HG03460 (cell line): ENCODE measurements at regions not wholly inside any gene's neighbourhood (a gene's known extent, or its start where the extent isn't known, plus 50 kb on each side); places are given as distances from the start of the nearest gene placed in this dataset.
"Not testable (repeated sequence)": the region's sequence is repeated elsewhere in the genome, so short reads cannot be mapped to it uniquely, and the experiment has no call there.

Experiments
- ATAC-seq: cut with Tn5 transposase; IDR thresholded peaks from one replicate; pipeline ENCODE4 v1.9.1; 2021; ENCODE audit not compliant: unreplicated experiment

DNA sequence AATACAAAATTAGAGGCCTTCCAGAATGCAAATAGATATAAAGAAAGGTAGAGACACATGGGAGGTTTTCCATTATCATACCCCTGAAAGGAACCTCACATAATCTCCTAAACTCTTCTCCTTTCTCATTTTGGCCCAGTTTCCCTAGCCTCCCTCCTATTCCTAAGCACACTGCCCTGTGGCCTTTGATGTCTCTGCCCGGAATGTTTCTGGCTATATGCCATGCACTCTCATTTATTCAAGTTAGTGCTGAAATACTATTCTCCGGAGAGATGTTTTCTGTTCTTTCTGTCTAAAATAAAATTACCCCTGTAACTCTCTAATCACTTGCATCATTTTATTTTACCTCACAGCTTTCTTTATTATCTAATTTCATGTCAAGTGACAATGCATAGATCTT, 1287.7 kb downstream of the SLITRK5 start:
- no peak for ATAC-seq

DNA sequence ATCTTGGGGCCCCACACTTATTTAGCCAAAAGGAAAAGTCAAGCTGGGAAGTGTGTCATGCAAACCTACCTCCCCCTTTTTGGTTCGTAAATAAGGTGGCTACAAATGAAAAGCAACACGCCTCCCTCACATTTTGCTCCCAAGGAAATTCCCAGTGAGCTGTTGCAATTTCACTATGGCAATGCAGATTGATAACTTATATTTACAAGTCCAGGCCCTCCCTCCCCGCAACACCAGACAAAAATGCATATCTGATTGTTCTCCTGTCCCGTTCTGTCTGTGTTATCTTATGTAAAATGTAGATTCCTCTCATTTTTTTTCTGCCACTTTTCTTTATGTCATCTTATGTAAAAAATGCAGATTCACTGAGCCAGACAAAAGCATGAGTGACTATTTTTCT, 1305.3 kb downstream of the SLITRK5 start:
- no peak for ATAC-seq

GRCh38 chr13:88978607-88979006, 1307.4 kb downstream of the SLITRK5 start:
- ATAC-seq: no peak

- no peak for ATAC-seq
Observed at GRCh38 chr13:88979465-88980175, 1308.4 kb downstream of the SLITRK5 start.

GRCh38 chr13:89003656-89004055, 1332.5 kb downstream of the SLITRK5 start:
- no peak for ATAC-seq

DNA sequence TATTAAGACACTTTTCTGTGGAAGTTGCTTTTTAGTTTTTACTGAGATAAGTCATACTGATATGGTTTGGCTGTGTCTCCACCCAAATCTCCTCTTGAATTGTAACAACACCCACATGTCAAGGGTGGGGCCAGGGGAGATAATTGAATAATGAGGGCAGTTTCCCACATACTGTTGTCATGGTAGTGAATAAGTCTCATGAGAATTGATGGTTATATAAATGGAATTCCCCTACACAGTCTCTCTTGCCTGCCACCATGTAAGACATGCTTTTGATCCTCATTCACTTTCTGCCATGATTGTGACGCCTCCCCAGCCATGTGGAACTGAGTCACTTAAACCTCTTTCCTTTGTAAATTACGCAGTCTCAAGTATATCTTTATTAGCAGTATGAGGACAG, 1340.4 kb downstream of the SLITRK5 start:
- ATAC-seq: no peak

GRCh38 chr13:89027694-89028306, 1356.6 kb downstream of the SLITRK5 start:
- no peak for ATAC-seq

GRCh38 chr13:89029062-89029461, 1357.9 kb downstream of the SLITRK5 start:
- no peak for ATAC-seq

- ATAC-seq: no peak
Observed at GRCh38 chr13:89034015-89034414, 1362.8 kb downstream of the SLITRK5 start.

DNA sequence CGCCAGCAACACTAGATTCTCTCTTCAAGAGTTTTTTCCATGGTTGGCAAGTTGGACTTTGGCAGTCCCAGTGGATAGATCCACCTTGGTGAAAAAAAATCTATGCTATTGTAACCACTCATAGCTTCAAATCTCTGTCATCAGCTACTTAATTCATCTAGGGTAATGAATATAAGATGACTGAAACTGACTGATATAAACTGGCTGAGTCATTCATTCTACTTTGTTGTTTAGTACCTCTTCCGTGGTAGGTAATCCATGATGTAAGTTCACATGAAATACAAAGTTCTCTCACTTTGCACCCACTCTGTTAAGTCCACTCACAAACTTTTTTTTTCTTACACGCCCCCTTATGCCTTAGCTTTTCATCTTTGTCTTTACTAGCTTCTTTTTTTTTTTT, 1381.5 kb downstream of the SLITRK5 start:
- no peak for ATAC-seq

- no peak for ATAC-seq
Observed at GRCh38 chr13:89053418-89053817, 1382.2 kb downstream of the SLITRK5 start.

DNA sequence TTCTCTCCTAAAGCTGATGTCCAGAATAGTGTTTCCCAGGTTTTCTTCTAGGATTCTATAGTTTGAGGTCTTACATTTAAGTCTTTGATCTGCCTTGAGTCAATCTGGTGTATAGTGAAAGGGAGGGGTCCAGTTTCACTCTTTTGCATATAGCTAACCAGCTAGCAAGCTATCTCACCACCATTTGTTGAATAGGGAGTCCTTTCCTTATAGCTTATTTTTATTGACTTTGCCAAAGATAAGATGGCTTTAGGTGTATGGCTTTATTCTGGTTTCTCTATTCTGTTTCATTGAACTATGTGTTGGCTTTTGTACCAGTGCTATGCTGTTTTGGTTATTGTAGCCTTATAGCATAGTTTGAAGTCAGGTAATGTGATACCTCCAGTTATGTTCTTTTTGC, 1386.1 kb downstream of the SLITRK5 start:
- no peak for ATAC-seq

- no peak for ATAC-seq
Observed at GRCh38 chr13:89057862-89058261, 1386.7 kb downstream of the SLITRK5 start.

- ATAC-seq: no peak
Observed at GRCh38 chr13:89061821-89062220, 1390.7 kb downstream of the SLITRK5 start.

- peak; percentile 71 for ATAC-seq
Observed at GRCh38 chr13:89066868-89067466, 1395.8 kb downstream of the SLITRK5 start.

GRCh38 chr13:89072979-89073378, 1401.8 kb downstream of the SLITRK5 start:
- no peak for ATAC-seq

DNA sequence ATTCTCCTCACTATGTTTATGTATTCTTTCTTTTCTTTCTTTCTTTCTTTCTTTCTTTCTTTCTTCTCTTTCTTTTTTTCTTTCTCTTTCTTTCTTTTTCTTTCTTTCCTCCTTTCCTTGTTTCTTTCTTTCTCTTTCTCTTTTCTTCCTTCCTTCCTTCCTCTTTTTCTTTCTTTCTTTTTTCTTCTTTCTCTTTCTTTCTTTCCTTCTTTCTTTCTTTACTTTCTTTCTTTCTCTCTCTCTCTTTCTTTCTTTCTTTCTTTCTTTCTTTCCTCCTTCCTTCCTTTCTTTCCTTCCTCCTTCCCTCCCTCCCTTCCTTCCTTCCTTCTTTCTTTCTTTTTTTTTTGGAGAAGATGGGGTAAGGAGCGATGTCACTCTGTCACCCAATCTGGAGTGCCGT, 1405.5 kb downstream of the SLITRK5 start:
- no peak for ATAC-seq

GRCh38 chr13:89082623-89083022, 1411.5 kb downstream of the SLITRK5 start:
- no peak for ATAC-seq

DNA sequence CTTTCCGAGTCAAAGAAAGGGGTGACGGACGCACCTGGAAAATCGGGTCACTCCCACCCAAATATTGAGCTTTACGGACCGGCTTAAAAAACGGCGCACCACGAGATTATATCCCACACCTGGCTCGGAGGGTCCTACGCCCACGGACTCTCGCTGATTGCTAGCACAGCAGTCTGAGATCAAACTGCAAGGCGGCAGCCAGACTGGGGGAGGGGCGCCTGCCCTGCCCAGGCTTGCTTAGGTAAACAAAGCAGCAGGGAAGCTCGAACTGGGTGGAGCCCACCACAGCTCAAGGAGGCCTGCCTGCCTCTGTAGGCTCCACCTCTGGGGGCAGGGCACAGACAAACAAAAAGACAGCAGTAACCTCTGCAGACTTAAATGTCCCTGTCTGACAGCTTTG, 1416.9 kb downstream of the SLITRK5 start:
- ATAC-seq: not testable (repeated sequence)

DNA sequence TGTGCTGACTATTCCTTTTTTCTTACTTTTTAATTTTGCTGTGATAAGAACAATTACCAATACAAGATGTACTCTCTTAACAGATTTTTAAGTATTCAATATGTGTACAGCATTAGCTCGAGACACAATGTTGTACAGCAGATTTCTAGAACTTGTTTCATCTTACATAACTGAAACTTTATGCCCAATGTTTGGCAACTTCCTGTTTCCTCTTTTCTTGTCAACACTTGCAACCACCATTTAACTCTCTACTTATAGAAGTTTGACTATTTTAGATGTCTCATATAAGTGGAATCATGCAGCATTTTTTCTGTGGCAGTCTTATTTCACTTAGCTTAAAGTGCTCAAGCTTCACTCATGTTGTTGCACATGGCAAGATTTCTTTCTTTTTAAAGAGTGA, 1426.8 kb downstream of the SLITRK5 start:
- ATAC-seq: no peak

DNA sequence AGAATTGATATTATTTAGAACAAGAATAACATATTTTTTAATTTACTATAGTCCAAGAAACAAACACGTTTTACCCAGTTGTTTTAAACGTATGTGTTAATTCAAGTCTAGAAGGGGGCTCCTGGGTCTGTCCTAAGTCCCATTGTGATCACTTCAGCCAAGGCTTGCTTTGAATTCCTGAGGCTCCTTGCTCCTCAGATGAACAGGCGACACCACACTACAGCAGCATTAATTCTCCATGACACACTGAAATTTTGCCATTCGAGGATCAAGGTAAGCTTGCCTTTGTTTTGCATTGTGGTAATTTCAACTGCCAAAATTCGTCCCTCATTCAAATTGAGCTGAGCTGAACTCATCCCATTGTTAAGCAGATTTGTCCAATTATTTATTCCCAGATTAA, 1442.6 kb downstream of the SLITRK5 start:
- no peak for ATAC-seq

DNA sequence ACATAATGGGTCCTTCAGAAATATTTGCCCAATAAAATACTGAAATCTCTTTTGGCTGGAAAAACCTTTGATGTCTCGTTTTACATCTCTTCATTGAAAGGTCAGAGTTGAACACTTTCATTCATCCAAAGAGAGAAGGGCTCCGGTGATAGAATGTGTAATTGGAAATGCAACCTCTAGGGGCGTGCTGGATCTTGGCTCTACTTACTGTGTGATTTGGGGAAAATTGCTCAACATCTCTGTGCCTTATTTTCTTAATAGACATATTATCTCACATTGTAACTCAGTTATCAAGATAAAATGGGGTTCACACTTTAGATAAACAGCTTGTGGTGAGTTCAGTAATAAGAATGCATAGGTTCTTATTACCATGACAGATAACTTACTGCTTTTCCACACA, 1444.1 kb downstream of the SLITRK5 start:
- no peak for ATAC-seq
